HG03280 (cell line): ENCODE measurements at regions not wholly inside any gene's neighbourhood (a gene's known extent, or its start where the extent isn't known, plus 50 kb on each side); places are given as distances from the start of the nearest gene placed in this dataset.

Experiments used
- ATAC-seq: cut with Tn5 transposase; IDR thresholded peaks from one replicate; pipeline ENCODE4 v1.9.1; 2021; ENCODE audit warnings: mild to moderate bottlenecking, moderate library complexity; ENCODE audit not compliant: unreplicated experiment

DNA sequence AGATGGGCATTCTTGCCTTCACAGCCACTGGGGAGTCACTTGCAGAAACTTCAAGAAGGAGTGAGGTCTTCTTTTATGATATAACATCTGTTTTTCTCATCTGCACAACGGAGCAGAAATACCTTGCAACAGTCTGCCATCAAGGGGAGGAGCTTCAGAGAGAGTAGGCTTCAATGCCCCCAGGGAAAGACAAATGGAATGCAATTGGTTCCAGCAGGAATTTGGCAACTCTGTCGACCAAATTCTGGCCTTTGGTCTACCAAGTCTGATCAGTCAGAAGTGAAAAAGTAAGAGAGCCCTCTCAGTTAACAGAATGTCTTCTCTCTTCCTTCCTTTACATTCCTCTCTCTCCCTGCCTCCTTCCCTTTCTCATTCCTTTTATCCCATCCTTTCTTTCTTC is 229.3 kb downstream of the IDS start:
- no peak for ATAC-seq

DNA sequence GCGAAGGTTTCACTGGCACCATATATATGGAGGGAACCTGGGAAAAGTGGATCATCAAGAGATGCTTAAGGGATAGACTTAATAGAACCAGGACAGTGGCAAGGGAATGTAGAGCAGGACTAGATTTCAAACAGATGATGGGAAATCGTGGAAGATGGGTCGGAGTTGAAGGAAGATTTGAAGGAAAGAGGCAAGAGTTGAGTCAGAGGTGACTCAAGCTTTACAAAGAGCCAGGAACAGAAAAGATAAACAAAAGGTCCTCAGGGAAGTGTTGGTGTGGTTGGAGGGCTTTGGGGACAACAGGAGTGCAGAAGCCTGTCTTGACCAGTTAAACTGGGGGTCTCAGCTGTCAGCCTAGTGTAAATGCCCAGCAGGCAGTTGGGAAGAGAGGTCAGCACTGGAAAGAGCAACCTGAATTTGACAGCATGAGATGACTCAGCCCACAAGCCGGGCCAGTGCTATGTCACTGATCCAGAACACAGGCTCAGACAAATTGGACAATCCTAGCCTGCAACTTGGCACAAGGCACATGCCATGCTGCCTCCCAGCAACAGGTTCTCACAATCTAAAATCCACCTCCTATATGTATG is 230.5 kb downstream of the IDS start:
- ATAC-seq, result no peak

DNA sequence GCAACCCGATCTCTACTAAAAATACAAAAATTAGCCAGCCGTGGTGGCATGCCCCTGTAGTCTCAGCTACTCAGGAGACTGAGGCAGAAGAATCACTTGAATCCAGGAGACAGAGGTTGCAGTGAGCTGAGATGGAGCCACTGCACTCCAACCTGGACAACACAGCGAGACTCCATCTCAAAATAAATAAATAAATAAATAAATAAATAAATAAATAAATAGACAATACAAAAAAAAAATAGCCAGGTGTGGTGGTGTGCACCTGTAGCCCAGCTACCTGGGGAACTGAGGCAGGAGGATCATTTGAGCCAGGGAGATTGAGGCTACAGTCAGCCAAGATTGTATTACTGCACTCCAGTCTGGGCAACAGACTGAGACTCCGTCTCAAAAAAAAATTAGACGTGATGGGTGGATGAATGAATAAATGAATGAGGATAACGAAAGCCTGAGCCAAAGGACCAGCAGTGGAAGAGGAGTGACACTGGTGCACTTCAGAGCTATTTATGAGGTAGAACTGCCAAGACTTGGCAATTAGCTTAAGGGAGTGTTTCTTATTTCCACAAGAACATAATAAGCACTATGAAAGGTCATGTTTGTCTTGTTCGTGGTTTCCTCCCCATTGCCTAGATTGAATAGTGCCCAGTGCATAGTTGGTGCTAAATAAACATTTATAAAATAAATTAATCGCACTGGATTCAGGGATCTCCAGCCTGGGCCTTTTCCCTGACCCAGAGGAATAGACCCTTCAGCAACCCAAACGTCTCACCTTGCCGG is 232.2 kb downstream of the IDS start:
- ATAC-seq, result no peak

DNA sequence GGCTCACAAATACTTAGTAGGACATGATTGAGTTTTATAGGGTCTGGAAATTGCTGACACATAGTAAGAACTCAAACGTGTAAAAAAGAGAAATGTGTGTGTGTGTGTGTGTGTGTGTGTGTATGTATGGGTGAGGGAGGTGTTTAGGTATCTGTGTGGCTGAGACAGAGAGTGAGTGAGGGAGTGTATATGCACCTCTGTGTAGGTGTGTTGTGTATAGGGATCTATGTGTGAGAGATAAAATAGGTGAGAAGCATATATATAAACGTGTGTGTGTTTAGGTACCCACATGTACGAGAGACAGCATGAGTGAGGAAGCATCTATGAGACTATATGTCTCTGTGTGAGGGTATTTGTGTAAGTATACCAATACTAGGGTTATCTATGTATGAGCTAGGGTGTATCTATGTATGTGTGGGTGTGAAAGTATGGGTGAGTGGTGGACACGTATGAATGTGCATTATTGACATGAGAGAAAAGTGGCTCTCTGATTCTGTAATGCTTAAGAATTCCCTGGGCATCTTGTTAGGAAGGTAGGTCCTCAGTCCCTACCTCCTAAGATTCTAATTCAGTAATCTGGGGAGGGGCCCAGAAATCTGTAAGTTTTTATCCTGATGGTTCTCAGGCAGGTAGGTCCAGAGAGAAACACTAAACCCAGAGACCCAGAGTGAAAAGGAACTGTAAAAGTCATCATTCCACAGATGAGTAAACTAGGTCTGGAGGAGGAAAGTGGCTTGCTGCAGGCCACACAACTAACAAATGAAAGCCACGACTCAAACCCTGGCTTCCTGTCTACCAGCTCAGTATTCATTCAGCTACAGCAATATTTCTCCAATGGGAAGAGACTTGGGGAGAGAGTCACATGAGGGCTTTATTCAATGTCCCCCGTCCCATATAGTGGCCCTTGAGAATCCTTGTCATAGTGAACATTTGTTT is 237.0 kb downstream of the IDS start:
- ATAC-seq, result no peak

DNA sequence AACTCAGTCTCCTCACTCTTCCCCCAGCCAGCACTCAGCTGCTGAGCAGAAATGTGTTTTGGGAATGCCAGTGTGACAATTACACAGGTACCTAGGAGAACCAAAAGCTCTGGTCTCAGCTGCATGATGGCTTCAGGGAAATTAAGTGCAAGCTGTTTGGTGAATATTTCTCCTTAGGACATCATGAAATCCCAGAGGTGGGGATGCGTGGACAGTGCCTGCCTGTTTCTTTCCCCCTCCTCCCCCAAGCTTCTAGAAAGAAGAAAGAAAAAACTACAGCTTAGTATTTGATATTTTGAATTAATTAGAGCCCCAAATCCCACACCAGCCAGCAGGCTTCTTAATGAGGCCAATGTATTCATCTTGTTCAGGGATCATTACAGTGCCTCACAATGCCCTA is 243.0 kb downstream of the IDS start:
- no peak for ATAC-seq

DNA sequence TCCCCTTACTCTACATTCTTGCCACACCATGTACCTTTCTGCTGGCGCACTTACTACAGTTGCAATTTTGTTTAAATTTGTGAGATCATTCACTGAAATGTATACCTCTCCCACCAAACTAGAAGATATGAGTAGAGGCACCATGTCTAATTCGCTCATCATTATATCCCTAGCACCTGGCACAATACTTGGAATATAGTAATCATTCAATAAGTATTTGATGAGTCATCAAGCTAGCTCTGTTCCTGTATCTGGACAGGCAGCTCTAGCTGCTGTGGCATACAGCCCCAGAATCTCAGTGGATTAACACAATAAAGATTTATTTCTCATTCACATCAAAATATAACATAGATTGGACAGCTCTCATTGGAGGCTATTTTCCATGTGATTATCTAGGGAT is 245.9 kb downstream of the IDS start:
- ATAC-seq, result no peak

DNA sequence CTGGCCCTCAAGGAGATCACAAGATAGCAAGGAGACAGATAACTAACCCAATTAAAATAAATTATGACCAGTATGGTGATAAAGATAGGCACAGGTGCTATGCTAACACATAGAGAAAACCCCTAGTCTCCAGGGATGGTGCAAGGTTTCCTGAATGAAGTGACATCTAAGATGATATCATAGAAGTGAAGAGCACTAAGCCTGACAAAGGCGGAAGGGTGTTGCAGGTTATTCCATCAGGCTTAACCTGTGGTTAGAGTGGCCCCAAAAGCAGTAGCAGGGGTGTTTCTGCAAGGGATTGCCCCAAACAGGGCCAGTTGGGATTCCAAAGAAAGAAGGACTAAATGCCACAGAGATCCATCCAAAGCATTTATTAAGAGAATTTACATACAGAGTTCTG is 249.2 kb downstream of the IDS start:
- no peak for ATAC-seq

DNA sequence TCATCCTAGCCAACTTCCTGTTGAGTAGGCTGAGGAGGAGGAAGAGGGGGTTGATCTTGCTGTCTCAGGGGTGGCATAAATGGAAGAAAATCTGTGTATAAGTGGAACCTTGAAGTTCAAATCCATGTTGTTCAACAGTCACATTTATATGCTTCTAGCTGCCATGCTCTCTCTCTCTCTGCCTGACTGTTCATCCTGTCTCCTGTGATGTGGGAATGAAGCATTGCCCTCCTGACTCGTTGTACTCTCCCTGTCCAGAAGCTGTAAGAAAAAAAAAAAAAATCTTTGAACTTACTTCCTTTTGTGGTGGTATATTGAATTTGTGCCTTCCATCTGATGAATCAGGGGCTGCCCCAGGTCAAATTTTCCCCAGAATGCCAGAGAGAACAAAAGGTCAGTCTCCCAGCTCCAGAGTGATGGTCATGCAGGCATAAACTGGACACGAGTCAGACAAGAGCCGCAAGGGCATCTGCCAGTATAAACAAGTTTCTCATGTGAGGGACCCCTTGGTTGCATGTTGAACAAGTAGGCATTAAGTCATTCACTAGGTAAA is 257.0 kb downstream of the IDS start:
- no peak for ATAC-seq

DNA sequence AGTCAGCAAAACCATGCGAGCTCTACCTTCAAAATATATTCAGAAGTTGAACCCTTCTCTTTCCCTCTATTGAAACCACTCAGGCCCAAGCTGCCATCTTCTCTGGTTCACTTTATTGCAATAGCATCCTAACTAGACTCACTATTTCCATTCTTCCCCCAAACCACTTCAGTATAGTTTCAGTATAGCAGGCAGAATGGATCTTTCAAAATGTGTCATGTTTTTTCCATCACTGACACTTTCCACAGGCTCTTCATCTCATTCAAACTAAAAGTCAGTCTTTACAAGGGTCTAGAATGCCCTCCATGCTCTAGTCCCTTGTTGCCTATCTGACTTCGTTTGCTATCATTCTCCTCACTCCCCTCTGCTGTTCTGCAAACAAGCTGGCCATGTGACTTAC is 274.4 kb downstream of the IDS start:
- no peak for ATAC-seq

DNA sequence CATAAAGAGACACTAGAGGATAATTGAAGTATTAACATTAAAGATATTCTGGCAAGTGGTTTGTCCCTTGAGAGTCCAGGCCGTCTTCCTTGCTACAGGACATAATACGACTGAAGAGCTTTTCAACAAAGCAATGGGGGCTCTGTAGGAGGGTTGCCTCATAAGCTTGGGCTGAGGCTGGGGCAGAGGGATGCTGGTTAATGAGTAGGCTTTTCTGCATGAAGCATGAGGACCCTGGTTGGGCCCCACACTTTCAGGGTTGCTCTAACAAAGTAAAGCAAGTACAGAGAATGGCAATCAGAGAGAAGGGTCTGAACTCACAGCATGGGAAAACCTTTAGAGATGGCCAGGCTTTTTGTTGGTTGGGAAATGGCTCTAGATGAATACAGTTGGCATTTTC is 281.3 kb downstream of the IDS start:
- ATAC-seq, result no peak

DNA sequence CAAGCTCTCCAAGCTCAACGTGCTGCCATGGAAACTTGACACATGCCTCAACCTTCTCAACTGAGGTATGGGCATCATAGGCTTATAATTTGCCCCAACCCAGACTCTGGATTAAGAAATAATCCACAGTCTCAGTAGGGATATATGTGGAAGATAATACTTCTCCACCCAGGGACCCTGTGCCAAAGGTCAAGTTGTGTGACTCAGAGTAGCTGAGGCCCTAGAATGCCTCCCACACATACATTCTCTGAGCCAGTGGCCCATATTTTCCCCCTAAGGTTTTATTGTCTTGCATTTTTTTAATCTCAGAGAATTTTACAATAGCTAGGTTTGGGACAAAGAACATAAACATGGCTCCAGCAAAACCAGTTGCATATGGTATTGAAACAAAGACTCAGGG is 283.1 kb downstream of the IDS start:
- ATAC-seq, result no peak

DNA sequence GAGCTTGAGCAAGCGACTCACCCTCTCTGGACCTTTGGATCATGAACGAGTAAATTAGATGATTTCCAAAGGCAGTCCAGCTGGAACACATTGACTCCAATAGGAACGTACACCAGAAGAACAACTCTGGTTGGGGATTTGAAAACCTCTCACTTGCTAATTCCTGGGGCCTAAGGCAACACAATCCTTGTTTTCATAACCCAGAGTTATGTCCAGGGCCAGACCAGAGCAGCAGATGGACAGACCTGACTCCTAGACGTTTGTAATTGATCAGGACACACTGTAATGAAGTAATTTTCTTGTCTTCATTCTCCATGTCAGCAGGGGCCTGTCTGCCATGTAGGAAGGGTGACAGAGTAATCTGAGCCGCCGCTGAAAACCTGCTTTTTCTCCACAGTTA is 283.9 kb downstream of the IDS start:
- ATAC-seq, result no peak

DNA sequence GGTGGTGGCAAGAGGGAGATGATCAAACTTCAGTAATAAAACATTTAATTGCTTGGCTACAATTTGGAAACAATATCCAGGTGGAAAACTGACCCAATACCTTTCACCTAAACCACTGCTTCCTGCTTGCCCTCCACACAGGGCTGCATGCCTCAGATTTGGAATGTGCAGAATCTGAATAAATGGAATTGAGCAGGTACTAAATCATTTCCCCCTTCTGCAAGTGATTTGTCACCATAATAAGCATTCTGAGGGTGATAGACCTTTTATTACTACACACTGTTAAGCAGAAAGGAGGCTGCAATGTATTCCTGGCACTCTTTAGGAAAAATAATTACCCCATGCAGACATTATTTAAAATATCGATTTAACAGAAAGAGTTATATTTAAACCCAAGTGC is 291.8 kb downstream of the IDS start:
- no peak for ATAC-seq

DNA sequence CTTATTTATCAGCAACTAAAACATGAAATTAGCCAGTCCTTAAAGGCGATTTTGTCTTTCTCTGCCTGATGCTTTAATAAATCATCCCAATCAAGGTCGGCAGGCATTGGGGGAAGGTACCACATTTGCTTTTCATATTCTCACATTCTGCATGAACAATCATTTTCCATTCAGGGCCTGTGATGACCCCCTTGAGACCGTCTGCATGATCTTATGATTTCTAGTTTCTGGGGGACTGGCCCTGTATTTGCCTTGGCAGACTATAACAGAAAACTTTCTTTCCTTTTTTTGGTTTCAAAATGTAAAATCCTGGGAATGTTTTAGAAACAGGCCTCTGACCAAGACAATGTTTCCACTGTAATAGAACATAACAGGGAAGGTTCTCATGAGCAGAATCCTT is 296.8 kb downstream of the IDS start:
- ATAC-seq, result no peak

DNA sequence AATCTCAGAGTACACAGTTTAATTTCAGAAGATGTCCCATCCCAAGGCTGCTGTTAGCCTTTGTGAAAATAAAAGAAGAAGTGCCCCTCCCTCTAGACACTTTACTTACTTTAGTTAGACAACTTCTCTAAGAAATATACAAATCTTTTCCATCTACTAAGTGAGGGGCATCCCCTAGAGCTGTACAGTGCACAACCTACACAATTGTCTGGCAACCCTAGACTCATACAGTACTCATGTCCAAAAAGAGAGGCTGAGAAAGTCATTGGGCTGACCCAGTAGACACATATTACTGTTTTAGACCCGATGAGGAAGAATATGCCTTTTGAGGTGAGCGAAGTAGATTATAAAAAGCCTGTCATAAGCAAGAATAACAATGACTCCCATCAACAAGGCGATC is 297.6 kb downstream of the IDS start:
- ATAC-seq, result no peak

DNA sequence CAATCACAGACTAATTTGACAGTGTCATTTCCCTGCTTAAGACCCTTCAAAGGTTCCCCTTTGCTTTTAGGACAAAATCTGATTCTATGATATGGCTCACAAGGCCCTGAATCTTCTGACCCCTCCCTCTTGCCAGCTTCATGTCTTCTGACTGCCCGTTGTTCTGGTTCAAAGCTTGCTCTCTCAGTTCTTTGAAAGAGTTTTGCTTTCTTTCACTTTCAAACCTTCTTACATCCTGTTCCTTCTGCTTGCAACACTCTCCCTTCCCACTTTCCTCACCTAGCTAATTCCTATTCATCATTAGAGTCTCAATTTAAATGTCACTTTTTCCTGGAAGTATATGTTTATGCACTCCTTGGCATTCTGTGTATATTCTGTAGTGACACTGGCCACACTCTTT is 299.2 kb downstream of the IDS start:
- ATAC-seq, result peak; percentile 53

DNA sequence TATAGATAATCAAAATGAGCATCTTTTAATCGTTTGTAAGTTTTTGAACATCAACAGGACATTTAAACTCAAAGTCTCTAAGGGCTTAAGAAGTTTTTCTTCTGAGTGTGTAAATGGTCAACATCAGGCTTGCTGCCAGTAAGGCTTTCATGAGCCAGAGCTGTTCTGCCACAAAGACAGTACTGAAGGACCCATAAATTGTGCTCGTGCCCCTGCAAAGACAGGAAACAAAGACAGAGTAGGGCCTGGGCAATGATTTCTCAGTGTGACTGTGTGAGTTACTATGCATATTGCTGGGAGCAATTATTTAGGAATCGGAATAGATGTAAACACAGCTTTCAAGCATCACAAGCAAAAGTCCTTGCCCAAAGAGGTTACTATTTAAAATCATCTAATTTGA is 300.0 kb downstream of the IDS start:
- ATAC-seq, result no peak

DNA sequence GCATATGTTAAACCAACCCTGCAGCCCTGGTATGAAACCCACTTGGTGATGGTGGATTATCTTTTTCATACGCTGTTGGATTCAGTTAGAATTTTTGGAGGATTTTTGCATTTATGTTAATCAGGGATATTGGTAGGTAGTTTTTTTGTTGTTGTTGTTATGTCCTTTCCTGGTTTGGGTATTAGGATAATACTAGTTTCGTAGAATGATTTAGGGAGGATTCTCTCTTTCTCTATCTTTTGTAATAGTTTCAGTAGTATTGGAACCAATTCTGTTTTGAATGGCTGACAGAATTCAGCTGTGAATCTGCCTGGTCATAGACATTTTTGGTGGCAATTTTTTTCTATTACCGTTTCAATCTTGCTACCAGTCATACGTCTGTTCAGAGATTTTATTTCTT is 305.4 kb downstream of the IDS start:
- ATAC-seq, result no peak

DNA sequence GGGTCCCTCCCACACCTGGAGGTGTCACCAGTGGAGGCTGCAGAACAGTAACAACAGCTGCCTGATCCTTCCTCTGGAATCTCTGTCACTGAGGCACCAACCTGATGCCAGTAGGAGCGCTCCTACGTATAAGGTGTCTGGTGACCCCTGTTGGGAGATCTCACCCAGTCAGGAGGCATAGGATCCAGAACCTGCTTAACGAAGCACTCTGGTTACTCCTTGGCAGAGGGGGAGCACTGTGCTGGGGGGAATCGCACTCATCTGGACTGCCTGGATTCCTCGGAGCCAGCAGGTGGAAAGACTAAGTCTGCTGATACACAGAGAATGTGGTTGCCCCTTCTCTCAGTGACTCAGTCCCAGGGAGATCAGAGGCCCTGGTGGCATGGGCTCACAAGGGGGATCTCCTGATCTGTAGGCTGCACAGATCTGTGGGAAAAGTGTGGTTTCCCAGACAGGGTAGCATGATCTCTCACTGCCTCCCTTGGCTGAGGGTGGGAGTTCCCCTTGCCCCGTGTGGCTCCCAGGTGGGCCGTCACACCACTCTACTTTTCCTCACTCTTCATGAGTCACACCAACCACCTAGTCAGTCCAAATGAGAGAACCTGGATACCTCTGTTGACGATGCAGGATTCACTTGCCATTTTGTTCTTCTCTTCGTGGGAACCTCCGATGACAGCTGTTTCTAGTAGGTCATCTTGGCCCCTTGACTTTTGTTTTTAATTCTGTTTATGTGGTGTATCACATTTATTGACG is 305.9 kb downstream of the IDS start:
- peak; percentile 63 for ATAC-seq

DNA sequence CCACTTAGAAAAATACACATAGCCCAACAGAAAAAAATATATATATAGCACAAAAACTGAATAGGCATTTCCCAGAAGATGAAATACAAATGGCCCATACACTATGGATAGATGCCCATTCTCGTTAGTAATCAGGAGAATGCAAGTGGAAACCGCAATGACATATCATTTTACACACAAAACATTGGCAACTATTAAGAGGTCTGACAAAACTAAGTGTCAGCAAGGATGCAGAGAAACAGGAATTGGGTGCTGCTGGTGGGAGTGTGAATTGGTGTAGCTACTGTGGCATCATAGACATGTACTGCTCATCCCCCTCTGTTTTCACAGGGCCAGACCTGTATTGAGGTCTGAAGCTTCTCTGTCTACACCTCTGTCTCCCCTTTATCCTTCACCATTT is 320.0 kb downstream of the IDS start:
- no peak for ATAC-seq
